Suprapubic skin (tissue), 4 donors: ENCODE measurements at regions not wholly inside any gene's neighbourhood (a gene's known extent, or its start where the extent isn't known, plus 50 kb on each side); places are given as distances from the start of the nearest gene placed in this dataset.
"Not testable (repeated sequence)": the region's sequence is repeated elsewhere in the genome, so short reads cannot be mapped to it uniquely, and the experiment has no call there.

Source experiments
- DNase-seq, 2 donors: peaks; one replicate each; pipeline ENCODE4 v3.0.0-alpha.2; 2019; ENCODE audit warnings: low spot score in 2 of 2
- H3K27ac ChIP-seq: fragments of 200-600 bp; sonication (generic); one replicate; pipeline ENCODE4 v1.5.1; 2019
- H3K27me3 ChIP-seq: fragments of 200-600 bp; sonication (generic); one replicate; pipeline ENCODE4 v1.5.1; 2019
- H3K36me3 ChIP-seq: fragments of 200-600 bp; sonication (generic); one replicate; pipeline ENCODE4 v1.5.1; 2019
- H3K4me1 ChIP-seq: fragments of 200-600 bp; sonication (generic); one replicate; pipeline ENCODE4 v1.5.1; 2019
- H3K4me3 ChIP-seq: fragments of 200-600 bp; sonication (generic); one replicate; pipeline ENCODE4 v1.5.1; 2019; ENCODE audit warnings: mild to moderate bottlenecking
- H3K9me3 ChIP-seq: fragments of 200-600 bp; sonication (generic); one replicate; pipeline ENCODE4 v1.5.1; 2019
- CTCF ChIP-seq, 2 donors: fragments of 200-600 bp in 1 of 2; fragments of 450-650 bp in 1 of 2; sonication (generic) in 1 of 2; IDR thresholded peaks; one replicate each; pipeline ENCODE4 v1.5.1; 2016 to 2019; ENCODE audit warnings: antibody characterized with exemption in 2 of 2, mild to moderate bottlenecking in 1 of 2, moderate library complexity in 1 of 2
- EP300 ChIP-seq: sonication (generic); formaldehyde crosslinking; IDR thresholded peaks from one replicate; pipeline ENCODE4 v1.6.1; 2017; ENCODE audit warnings: antibody characterized with exemption
- POLR2A ChIP-seq, 2 donors: fragments of 450-650 bp; IDR thresholded peaks; one replicate each; pipeline ENCODE4 v1.6.1; 2017; ENCODE audit warnings: antibody characterized with exemption in 2 of 2, mild to moderate bottlenecking in 2 of 2, moderate library complexity in 2 of 2
- POLR2AphosphoS5 ChIP-seq, 3 donors: sonication (generic); formaldehyde crosslinking; IDR thresholded peaks; one replicate each; pipeline ENCODE4 v1.6.1; 2017; ENCODE audit warnings: antibody characterized with exemption in 3 of 3
- WGBS: methylation state at CpG from one replicate; pipeline ENCODE4 v1.1.5; 2018; 5-methylcytosine and 5-hydroxymethylcytosine counted together

DNA sequence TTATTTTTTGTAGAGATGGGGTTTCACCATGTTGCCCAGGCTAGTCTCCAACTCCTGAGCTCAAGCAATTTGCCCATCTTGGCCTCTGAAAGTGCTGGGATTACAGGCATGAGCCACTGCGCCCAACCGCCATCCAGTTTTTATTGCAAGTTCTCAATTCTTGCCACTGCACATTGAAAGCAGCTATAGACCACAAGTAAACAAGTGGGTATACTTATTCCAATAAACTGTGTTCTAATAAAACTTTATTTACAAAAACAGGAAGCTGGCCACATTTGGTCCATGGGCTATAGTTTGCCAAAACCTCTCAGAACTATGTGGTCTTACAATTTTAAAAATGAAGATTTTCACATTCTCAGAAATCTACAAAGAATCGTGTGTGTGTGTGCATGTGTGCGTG, 313.6 kb upstream of the RASGEF1B start:
- no peak overlapping the region for H3K27ac ChIP-seq
- WGBS: 92% methylated on average over 4 of the region's 4 CpGs
- no peaks in the 10 kb centered on the region for H3K4me1 ChIP-seq
- no peak for DNase-seq
- no peaks in the 10 kb centered on the region for H3K9me3 ChIP-seq
- H3K27me3 ChIP-seq: no peaks in the 10 kb centered on the region
- TF ChIP-seq EP300 (no peak), CTCF (IDR thresholded peaks at IDR 0.05) (no peak), POLR2A (IDR thresholded peaks at IDR 0.05) (no peak)
- H3K4me3 ChIP-seq: no peak overlapping the region
- no peaks in the 10 kb centered on the region for H3K36me3 ChIP-seq

DNA sequence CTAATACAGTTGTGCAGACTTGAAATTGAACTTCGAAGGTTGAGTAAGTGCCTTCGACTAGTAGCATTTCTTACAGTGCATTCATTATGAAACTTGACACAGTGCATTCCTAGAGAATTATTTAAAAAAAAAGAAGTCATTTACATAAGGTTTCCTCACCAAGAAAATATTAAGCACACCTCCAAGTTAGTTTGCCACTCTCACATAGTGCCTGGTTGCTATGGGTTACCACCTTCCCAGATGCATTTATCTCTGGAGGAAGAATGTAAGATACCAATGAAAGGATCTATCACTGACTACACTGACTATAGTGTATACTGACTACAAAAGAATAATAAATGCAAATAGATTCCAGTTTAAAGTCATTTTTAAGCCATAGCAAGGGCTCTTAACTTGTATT, 311.9 kb upstream of the RASGEF1B start:
- Histone ChIP-seq H3K9me3 (no peaks in the 10 kb centered on the region), H3K36me3 (no peaks in the 10 kb centered on the region), H3K4me1 (no peaks in the 10 kb centered on the region), H3K4me3 (no peak overlapping the region), H3K27me3 (no peaks in the 10 kb centered on the region), H3K27ac (no peak overlapping the region)
- TF ChIP-seq POLR2A (IDR thresholded peaks at IDR 0.05) (no peak), CTCF (IDR thresholded peaks at IDR 0.05) (no peak)
- no peak for DNase-seq
- WGBS: 89% methylated on average over 2 of the region's 2 CpGs

- no peaks in the 10 kb centered on the region for H3K9me3 ChIP-seq
- H3K4me3 ChIP-seq: no peak overlapping the region
- H3K4me1 ChIP-seq: no peaks in the 10 kb centered on the region
- TF ChIP-seq POLR2A (IDR thresholded peaks at IDR 0.05) (no peak), POLR2AphosphoS5 (IDR thresholded peaks at IDR 0.05) (no peak), CTCF (IDR thresholded peaks at IDR 0.05) (no peak), EP300 (no peak)
- WGBS: 67% methylated on average over 2 of the region's 2 CpGs
- H3K27ac ChIP-seq: no peak overlapping the region
- DNase-seq: no peak
- H3K27me3 ChIP-seq: no peaks in the 10 kb centered on the region
- no peaks in the 10 kb centered on the region for H3K36me3 ChIP-seq
Observed at GRCh38 chr4:81781799-81782198, 310.1 kb upstream of the RASGEF1B start.

DNA sequence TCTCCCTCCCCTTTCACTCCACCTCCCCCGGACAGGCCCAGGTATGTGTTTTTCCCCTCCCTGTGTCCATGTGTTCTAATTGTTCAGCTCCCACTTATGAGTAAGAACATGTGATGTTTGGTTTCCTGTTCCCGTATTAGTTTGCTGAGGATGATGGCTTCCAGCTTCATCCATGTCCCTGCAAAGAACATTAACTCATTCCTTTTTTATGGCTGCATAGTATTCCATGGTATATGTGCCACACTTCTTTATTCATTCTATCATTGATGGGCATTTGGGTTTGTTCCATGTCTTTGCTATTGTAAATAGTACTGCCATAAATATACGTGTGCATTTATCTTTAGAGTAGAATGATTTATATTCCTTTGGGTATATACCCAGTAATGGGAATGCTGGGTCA, 306.0 kb upstream of the RASGEF1B start:
- not testable (repeated sequence) for H3K36me3 ChIP-seq, H3K27me3 ChIP-seq, H3K4me1 ChIP-seq, H3K27ac ChIP-seq, DNase-seq, H3K4me3 ChIP-seq, H3K9me3 ChIP-seq
- WGBS: 88% methylated on average over 3 of the region's 3 CpGs

GRCh38 chr4:81776794-81777193, 305.1 kb upstream of the RASGEF1B start:
- H3K4me3 ChIP-seq: no peak overlapping the region
- no peak overlapping the region for H3K27ac ChIP-seq
- H3K27me3 ChIP-seq: no peaks in the 10 kb centered on the region
- no peaks in the 10 kb centered on the region for H3K4me1 ChIP-seq
- no peaks in the 10 kb centered on the region for H3K9me3 ChIP-seq
- DNase-seq: no peak
- H3K36me3 ChIP-seq: no peaks in the 10 kb centered on the region
- TF ChIP-seq EP300 (no peak), CTCF (IDR thresholded peaks at IDR 0.05) (no peak), POLR2A (IDR thresholded peaks at IDR 0.05) (no peak), POLR2AphosphoS5 (IDR thresholded peaks at IDR 0.05) (no peak)

- WGBS: 85% methylated on average over 3 of the region's 3 CpGs
- DNase-seq: no peak
- H3K9me3 ChIP-seq: no peaks in the 10 kb centered on the region
- H3K4me1 ChIP-seq: no peaks in the 10 kb centered on the region
- no peak overlapping the region for H3K27ac ChIP-seq
- no peaks in the 10 kb centered on the region for H3K36me3 ChIP-seq
- no peak overlapping the region for H3K4me3 ChIP-seq
- H3K27me3 ChIP-seq: no peaks in the 10 kb centered on the region
- TF ChIP-seq POLR2AphosphoS5 (IDR thresholded peaks at IDR 0.05): no peak
- no peak for TF ChIP-seq POLR2A (IDR thresholded peaks at IDR 0.05)
- TF ChIP-seq CTCF (IDR thresholded peaks at IDR 0.05): no peak
- no peak for TF ChIP-seq EP300
Observed at GRCh38 chr4:81773557-81773956, 301.9 kb upstream of the RASGEF1B start.
